ENCODE measurements at regions not wholly inside any gene's neighbourhood (a gene's known extent, or its start where the extent isn't known, plus 50 kb on each side); places are given as distances from the start of the nearest gene placed in this dataset.
"Not testable (repeated sequence)": the region's sequence is repeated elsewhere in the genome, so short reads cannot be mapped to it uniquely, and the experiment has no call there.

DNA sequence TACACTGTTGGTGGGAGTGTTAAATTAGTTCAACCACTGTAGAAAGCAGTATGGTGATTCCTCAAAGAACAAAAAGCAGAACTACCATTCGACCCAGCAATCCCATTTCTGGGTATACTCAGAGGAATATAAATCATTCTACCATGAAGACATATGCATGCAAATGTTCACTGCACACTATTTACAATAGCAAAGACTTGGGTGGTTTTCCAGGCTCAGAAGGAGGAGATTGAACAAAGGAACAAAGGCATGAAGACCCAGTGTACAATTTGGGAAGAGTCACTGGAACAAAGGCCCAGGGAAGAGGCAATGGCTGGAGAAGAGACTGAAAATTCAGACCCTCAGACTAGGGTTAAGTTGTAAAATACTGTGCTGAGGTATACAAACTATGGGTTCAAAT, 148.5 kb upstream of the NBPF26 start:
- H3K27ac ChIP-seq (ENCODE audit: control insufficient read depth, insufficient read depth, low read length); FAIRE-seq; H3K36me3 ChIP-seq (ENCODE audit: control insufficient read depth in 2 of 2, extremely low read depth in 1 of 2, insufficient read depth in 2 of 2, low read length in 2 of 2); H3K9ac ChIP-seq (ENCODE audit: control insufficient read depth, extremely low read depth, insufficient read depth, low read length); DNase-seq (ENCODE audit: low read depth, low spot score); H2AFZ ChIP-seq (ENCODE audit: control insufficient read depth, low read length); H3K9me3 ChIP-seq (ENCODE audit: control insufficient read depth, low read depth, low read length); dilution Hi-C loops (cut with MboI; ENCODE audit: extremely low pct_ligation_motif_present, low sequenced_read_pairs); H4K20me1 ChIP-seq (ENCODE audit: control insufficient read depth, extremely low read depth, insufficient read depth, low read length); H3K4me1 ChIP-seq (ENCODE audit: control insufficient read depth, extremely low read depth, insufficient read depth, low read length); H3K27me3 ChIP-seq (ENCODE audit: control insufficient read depth, extremely low read depth, insufficient read depth, low read length); H3K79me2 ChIP-seq (ENCODE audit: control insufficient read depth, insufficient read depth, low read length); H3K4me3 ChIP-seq (ENCODE audit: control insufficient read depth in 2 of 3, extremely low read depth in 1 of 3, insufficient read depth in 2 of 3, low read depth in 1 of 3, low read length in 3 of 3); H3K9me1 ChIP-seq (ENCODE audit: control insufficient read depth, extremely low read depth, insufficient read depth, low read length); H3K4me2 ChIP-seq (ENCODE audit: control insufficient read depth, extremely low read depth, insufficient read depth, low read depth, low read length): not testable (repeated sequence)

DNA sequence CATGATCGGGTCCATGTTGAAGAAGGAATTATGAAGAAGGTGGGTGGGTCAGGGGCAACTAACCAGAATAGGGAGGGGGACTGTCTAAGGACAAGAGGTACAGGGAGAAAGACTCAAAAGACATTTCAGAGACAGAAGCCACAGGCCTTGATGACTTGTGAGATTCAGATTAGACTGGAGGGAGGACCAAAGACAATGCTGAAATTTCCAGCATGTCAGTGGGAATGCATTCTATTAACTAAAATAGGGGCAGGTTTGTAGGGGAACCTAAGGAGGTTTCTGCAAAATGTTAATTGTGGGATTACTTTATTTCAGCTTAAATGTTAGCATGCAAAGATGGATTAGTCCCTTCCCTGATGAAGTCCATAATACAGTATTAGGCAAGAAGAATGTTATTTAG, 141.6 kb upstream of the NBPF26 start:
- FAIRE-seq; H3K9me3 ChIP-seq (ENCODE audit: control insufficient read depth, low read depth, low read length); H3K36me3 ChIP-seq (ENCODE audit: control insufficient read depth in 2 of 2, extremely low read depth in 1 of 2, insufficient read depth in 2 of 2, low read length in 2 of 2); H3K79me2 ChIP-seq (ENCODE audit: control insufficient read depth, insufficient read depth, low read length); H3K4me2 ChIP-seq (ENCODE audit: control insufficient read depth, extremely low read depth, insufficient read depth, low read depth, low read length); H3K4me1 ChIP-seq (ENCODE audit: control insufficient read depth, extremely low read depth, insufficient read depth, low read length); H4K20me1 ChIP-seq (ENCODE audit: control insufficient read depth, extremely low read depth, insufficient read depth, low read length); DNase-seq (ENCODE audit: low read depth, low spot score); dilution Hi-C loops (cut with MboI; ENCODE audit: extremely low pct_ligation_motif_present, low sequenced_read_pairs); H3K9ac ChIP-seq (ENCODE audit: control insufficient read depth, extremely low read depth, insufficient read depth, low read length); H3K4me3 ChIP-seq (ENCODE audit: control insufficient read depth in 2 of 3, extremely low read depth in 1 of 3, insufficient read depth in 2 of 3, low read depth in 1 of 3, low read length in 3 of 3); H3K9me1 ChIP-seq (ENCODE audit: control insufficient read depth, extremely low read depth, insufficient read depth, low read length); H2AFZ ChIP-seq (ENCODE audit: control insufficient read depth, low read length); H3K27me3 ChIP-seq (ENCODE audit: control insufficient read depth, extremely low read depth, insufficient read depth, low read length); H3K27ac ChIP-seq (ENCODE audit: control insufficient read depth, insufficient read depth, low read length): not testable (repeated sequence)

DNA sequence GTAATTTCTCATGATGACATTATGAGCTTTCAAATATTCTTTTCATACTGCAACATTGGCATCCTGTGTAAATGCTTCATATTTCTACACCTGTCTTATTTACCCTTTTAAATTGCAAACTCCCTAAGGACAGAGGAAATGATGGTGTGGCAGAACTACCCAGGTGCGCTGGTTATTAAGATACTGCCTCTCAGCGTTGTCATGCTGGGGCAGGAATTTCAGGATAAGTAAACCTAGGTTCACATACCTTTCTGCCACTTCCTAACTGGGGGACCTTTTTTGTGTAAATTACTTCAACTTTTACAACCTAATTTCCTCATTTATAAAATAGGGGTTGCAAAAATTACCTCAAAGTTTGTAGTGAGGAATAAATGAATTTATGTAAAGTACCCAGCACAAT, 137.7 kb upstream of the NBPF26 start:
- H3K79me2 ChIP-seq (ENCODE audit: control insufficient read depth, insufficient read depth, low read length); dilution Hi-C loops (cut with MboI; ENCODE audit: extremely low pct_ligation_motif_present, low sequenced_read_pairs); H3K4me1 ChIP-seq (ENCODE audit: control insufficient read depth, extremely low read depth, insufficient read depth, low read length); H3K27me3 ChIP-seq (ENCODE audit: control insufficient read depth, extremely low read depth, insufficient read depth, low read length); DNase-seq (ENCODE audit: low read depth, low spot score); H2AFZ ChIP-seq (ENCODE audit: control insufficient read depth, low read length); H3K9me3 ChIP-seq (ENCODE audit: control insufficient read depth, low read depth, low read length); H3K9me1 ChIP-seq (ENCODE audit: control insufficient read depth, extremely low read depth, insufficient read depth, low read length); H3K4me2 ChIP-seq (ENCODE audit: control insufficient read depth, extremely low read depth, insufficient read depth, low read depth, low read length); H3K9ac ChIP-seq (ENCODE audit: control insufficient read depth, extremely low read depth, insufficient read depth, low read length); H3K36me3 ChIP-seq (ENCODE audit: control insufficient read depth in 2 of 2, extremely low read depth in 1 of 2, insufficient read depth in 2 of 2, low read length in 2 of 2); H4K20me1 ChIP-seq (ENCODE audit: control insufficient read depth, extremely low read depth, insufficient read depth, low read length); H3K27ac ChIP-seq (ENCODE audit: control insufficient read depth, insufficient read depth, low read length); FAIRE-seq; H3K4me3 ChIP-seq (ENCODE audit: control insufficient read depth in 2 of 3, extremely low read depth in 1 of 3, insufficient read depth in 2 of 3, low read depth in 1 of 3, low read length in 3 of 3): not testable (repeated sequence)

DNA sequence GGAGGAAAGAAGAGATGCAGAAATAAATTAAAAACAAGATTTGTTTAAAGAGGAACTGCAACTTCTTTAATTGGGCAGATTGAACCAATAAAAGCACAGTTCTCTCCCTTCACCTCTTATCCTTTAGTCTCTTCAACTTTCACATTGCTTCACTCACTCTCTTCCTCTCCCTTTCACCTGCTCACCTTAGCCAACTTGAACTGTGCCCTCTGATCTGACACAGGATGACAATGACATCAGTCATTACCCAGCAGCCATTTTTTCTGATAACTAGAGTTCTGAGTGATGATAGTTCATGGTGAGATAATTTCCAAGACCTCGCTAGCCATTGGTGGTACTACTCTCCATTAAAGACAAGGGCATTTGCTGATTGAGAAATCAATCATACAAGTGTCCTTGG, 134.9 kb upstream of the NBPF26 start:
- FAIRE-seq; H3K9me1 ChIP-seq (ENCODE audit: control insufficient read depth, extremely low read depth, insufficient read depth, low read length); H2AFZ ChIP-seq (ENCODE audit: control insufficient read depth, low read length); H3K4me2 ChIP-seq (ENCODE audit: control insufficient read depth, extremely low read depth, insufficient read depth, low read depth, low read length); H4K20me1 ChIP-seq (ENCODE audit: control insufficient read depth, extremely low read depth, insufficient read depth, low read length); H3K4me1 ChIP-seq (ENCODE audit: control insufficient read depth, extremely low read depth, insufficient read depth, low read length); H3K27ac ChIP-seq (ENCODE audit: control insufficient read depth, insufficient read depth, low read length); H3K27me3 ChIP-seq (ENCODE audit: control insufficient read depth, extremely low read depth, insufficient read depth, low read length); H3K4me3 ChIP-seq (ENCODE audit: control insufficient read depth in 2 of 3, extremely low read depth in 1 of 3, insufficient read depth in 2 of 3, low read depth in 1 of 3, low read length in 3 of 3); H3K9me3 ChIP-seq (ENCODE audit: control insufficient read depth, low read depth, low read length); DNase-seq (ENCODE audit: low read depth, low spot score); H3K36me3 ChIP-seq (ENCODE audit: control insufficient read depth in 2 of 2, extremely low read depth in 1 of 2, insufficient read depth in 2 of 2, low read length in 2 of 2); H3K9ac ChIP-seq (ENCODE audit: control insufficient read depth, extremely low read depth, insufficient read depth, low read length); dilution Hi-C loops (cut with MboI; ENCODE audit: extremely low pct_ligation_motif_present, low sequenced_read_pairs); H3K79me2 ChIP-seq (ENCODE audit: control insufficient read depth, insufficient read depth, low read length): not testable (repeated sequence)

DNA sequence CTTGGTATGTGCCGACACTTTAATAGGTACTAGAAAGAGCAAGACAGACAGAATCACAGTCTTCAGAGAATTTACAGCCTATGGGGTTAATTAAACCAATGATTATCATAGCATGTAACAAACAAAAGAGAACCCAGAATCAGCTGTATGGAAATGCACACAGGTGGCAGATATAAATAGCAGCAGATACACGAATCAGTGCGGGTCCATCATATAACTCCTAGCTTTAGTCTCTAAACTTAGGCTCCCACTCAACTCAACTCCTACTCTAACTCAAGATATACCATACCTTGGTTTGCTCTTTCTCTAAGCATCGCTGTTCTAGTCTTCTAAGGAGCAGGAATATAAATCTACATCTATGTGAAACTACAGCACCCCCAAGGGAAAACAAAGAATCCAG, 132.0 kb upstream of the NBPF26 start:
- H3K9ac ChIP-seq (ENCODE audit: control insufficient read depth, extremely low read depth, insufficient read depth, low read length); H3K79me2 ChIP-seq (ENCODE audit: control insufficient read depth, insufficient read depth, low read length); H3K4me1 ChIP-seq (ENCODE audit: control insufficient read depth, extremely low read depth, insufficient read depth, low read length); H3K27ac ChIP-seq (ENCODE audit: control insufficient read depth, insufficient read depth, low read length); H3K4me2 ChIP-seq (ENCODE audit: control insufficient read depth, extremely low read depth, insufficient read depth, low read depth, low read length); H3K9me3 ChIP-seq (ENCODE audit: control insufficient read depth, low read depth, low read length); H3K36me3 ChIP-seq (ENCODE audit: control insufficient read depth in 2 of 2, extremely low read depth in 1 of 2, insufficient read depth in 2 of 2, low read length in 2 of 2); H2AFZ ChIP-seq (ENCODE audit: control insufficient read depth, low read length); H3K27me3 ChIP-seq (ENCODE audit: control insufficient read depth, extremely low read depth, insufficient read depth, low read length); H3K9me1 ChIP-seq (ENCODE audit: control insufficient read depth, extremely low read depth, insufficient read depth, low read length); H4K20me1 ChIP-seq (ENCODE audit: control insufficient read depth, extremely low read depth, insufficient read depth, low read length); DNase-seq (ENCODE audit: low read depth, low spot score); H3K4me3 ChIP-seq (ENCODE audit: control insufficient read depth in 2 of 3, extremely low read depth in 1 of 3, insufficient read depth in 2 of 3, low read depth in 1 of 3, low read length in 3 of 3); FAIRE-seq; dilution Hi-C loops (cut with MboI; ENCODE audit: extremely low pct_ligation_motif_present, low sequenced_read_pairs): not testable (repeated sequence)
